Transverse colon (tissue), 4 donors: ENCODE measurements at regions not wholly inside any gene's neighbourhood (a gene's known extent, or its start where the extent isn't known, plus 50 kb on each side); places are given as distances from the start of the nearest gene placed in this dataset.
"Not testable (repeated sequence)": the region's sequence is repeated elsewhere in the genome, so short reads cannot be mapped to it uniquely, and the experiment has no call there.

Source experiments
- DNase-seq: peaks from one replicate; pipeline ENCODE4 v3.0.0-alpha.2; 2019
- H3K27ac ChIP-seq, 4 donors: fragments of 200-600 bp; sonication (generic); 2 replicates each; pipeline ENCODE4 v1.5.1; 2016 to 2018; ENCODE audit warnings: inconsistent platforms in 4 of 4
- H3K27me3 ChIP-seq: fragments of 200-600 bp; sonication (generic); 2 replicates; pipeline ENCODE4 v1.5.1; 2017; ENCODE audit warnings: inconsistent platforms
- H3K36me3 ChIP-seq, 4 donors: fragments of 200-600 bp; sonication (generic); 2 replicates each; pipeline ENCODE4 v1.5.1; 2017 to 2019; ENCODE audit warnings: inconsistent platforms in 4 of 4
- H3K4me1 ChIP-seq, 4 donors: fragments of 200-600 bp; sonication (generic); 2 replicates each; pipeline ENCODE4 v1.5.1; 2017 to 2020; ENCODE audit warnings: inconsistent platforms in 4 of 4
- H3K4me3 ChIP-seq, 4 donors: fragments of 200-600 bp; sonication (generic); 1 replicate in 1 of 4; 2 replicates in 3 of 4; pipeline versions ENCODE4 v1.5.1 to v1.6.1; 2017 to 2019; ENCODE audit warnings: inconsistent platforms in 4 of 4
- H3K9me3 ChIP-seq, 2 donors: fragments of 200-600 bp; sonication (generic); 2 replicates each; pipeline ENCODE4 v1.5.1; 2017 to 2019; ENCODE audit warnings: inconsistent platforms in 2 of 2
- EP300 ChIP-seq: sonication (generic); formaldehyde crosslinking; IDR thresholded peaks from one replicate; pipeline ENCODE4 v1.6.1; 2017; ENCODE audit warnings: antibody characterized with exemption, low read depth
- POLR2A ChIP-seq: fragments of 450-650 bp; IDR thresholded peaks from one replicate; pipeline ENCODE4 v1.6.1; 2016; ENCODE audit warnings: antibody characterized with exemption, mild to moderate bottlenecking, moderate library complexity
- POLR2AphosphoS5 ChIP-seq, 3 donors: sonication (generic); formaldehyde crosslinking; IDR thresholded peaks; one replicate each; pipeline ENCODE4 v1.6.1; 2016; ENCODE audit warnings: antibody characterized with exemption in 3 of 3
- WGBS, 2 donors: methylation state at CpG; one replicate each; pipeline ENCODE4 v1.1.5; 2018; ENCODE audit warnings: low coverage in 1 of 2; 5-methylcytosine and 5-hydroxymethylcytosine counted together
- in situ Hi-C, 4 donors: fragments of 200-750 bp; cut with MboI; loops; one replicate each; pipeline versions ENCODE4 v1.15.0 to v1.15.1; 2017; ENCODE audit warnings: low sequenced_read_pairs in 3 of 4, low pct_ligation_motif_present in 1 of 4, low pct_unique_long_range_greater_than_20kb in 1 of 4
- intact Hi-C: fragments of 100-400 bp; cut with DNase I; formaldehyde crosslinking; loops from one replicate; pipeline ENCODE4 v1.15.1; 2023; ENCODE audit warnings: low total_unique reads
- TF ChIP-seq, protein P1 (sequence below), 5 experiments: fragments of 200-600 bp in 3 of 5; fragments of 450-650 bp in 2 of 5; sonication (generic) in 3 of 5; IDR thresholded peaks; 1 replicate in 2 of 5; 2 replicates in 3 of 5; pipeline ENCODE4 v1.5.1; 2016 to 2017; ENCODE audit warnings: antibody characterized with exemption in 5 of 5, inconsistent platforms in 3 of 5, mild to moderate bottlenecking in 2 of 5, moderate library complexity in 1 of 5

GRCh38 chr9:29068461-29068860 is 1495.2 kb upstream of the C9orf72 start:
- Histone ChIP-seq H3K4me3 (no peak overlapping the region), H3K27me3 (no peaks in the 10 kb centered on the region), H3K27ac (no peak overlapping the region), H3K36me3 (no peaks in the 10 kb centered on the region), H3K4me1 (no peaks in the 10 kb centered on the region), H3K9me3 (no peaks in the 10 kb centered on the region)
- intact Hi-C loops, result no loop called here
- in situ Hi-C loops, result no loop called here
- TF ChIP-seq, protein P1, sequence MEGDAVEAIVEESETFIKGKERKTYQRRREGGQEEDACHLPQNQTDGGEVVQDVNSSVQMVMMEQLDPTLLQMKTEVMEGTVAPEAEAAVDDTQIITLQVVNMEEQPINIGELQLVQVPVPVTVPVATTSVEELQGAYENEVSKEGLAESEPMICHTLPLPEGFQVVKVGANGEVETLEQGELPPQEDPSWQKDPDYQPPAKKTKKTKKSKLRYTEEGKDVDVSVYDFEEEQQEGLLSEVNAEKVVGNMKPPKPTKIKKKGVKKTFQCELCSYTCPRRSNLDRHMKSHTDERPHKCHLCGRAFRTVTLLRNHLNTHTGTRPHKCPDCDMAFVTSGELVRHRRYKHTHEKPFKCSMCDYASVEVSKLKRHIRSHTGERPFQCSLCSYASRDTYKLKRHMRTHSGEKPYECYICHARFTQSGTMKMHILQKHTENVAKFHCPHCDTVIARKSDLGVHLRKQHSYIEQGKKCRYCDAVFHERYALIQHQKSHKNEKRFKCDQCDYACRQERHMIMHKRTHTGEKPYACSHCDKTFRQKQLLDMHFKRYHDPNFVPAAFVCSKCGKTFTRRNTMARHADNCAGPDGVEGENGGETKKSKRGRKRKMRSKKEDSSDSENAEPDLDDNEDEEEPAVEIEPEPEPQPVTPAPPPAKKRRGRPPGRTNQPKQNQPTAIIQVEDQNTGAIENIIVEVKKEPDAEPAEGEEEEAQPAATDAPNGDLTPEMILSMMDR (IDR thresholded peaks at IDR 0.05), result no peak
- no peak for TF ChIP-seq POLR2AphosphoS5 (IDR thresholded peaks at IDR 0.05)
- TF ChIP-seq POLR2A, result no peak
- TF ChIP-seq EP300, result no peak
- no peak for DNase-seq
- WGBS, 2 donors, result 80 to 85% methylated on average over 2 of the region's 2 CpGs

DNA sequence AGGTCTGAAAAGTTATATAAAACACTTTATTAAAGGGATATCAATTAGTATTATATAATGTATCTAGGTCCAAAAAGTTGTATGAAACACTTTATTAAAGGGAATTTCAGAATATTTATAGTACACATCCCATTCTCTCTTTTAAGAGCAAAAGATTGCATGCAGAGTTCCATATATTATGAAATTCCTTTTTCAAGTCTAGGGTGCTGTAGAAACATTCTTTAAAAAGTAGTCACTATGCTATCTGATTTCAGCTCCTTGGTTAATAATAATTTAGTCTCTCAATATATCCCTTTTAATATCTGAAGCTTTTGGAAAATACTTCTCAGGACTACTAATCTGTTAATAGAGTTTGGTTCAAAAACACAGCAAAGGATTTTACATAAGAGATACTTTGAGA is 1496.1 kb upstream of the C9orf72 start:
- TF ChIP-seq EP300, result no peak
- TF ChIP-seq, protein P1 (IDR thresholded peaks at IDR 0.05), result no peak
- TF ChIP-seq POLR2AphosphoS5 (IDR thresholded peaks at IDR 0.05), result no peak
- TF ChIP-seq POLR2A, result no peak
- H3K27me3 ChIP-seq, result no peaks in the 10 kb centered on the region
- intact Hi-C loops, result no loop called here
- no peaks in the 10 kb centered on the region for H3K9me3 ChIP-seq
- H3K4me3 ChIP-seq, result no peak overlapping the region
- in situ Hi-C loops, result no loop called here
- no peak overlapping the region for H3K27ac ChIP-seq
- H3K4me1 ChIP-seq, result no peaks in the 10 kb centered on the region
- DNase-seq, result no peak
- no peaks in the 10 kb centered on the region for H3K36me3 ChIP-seq

DNA sequence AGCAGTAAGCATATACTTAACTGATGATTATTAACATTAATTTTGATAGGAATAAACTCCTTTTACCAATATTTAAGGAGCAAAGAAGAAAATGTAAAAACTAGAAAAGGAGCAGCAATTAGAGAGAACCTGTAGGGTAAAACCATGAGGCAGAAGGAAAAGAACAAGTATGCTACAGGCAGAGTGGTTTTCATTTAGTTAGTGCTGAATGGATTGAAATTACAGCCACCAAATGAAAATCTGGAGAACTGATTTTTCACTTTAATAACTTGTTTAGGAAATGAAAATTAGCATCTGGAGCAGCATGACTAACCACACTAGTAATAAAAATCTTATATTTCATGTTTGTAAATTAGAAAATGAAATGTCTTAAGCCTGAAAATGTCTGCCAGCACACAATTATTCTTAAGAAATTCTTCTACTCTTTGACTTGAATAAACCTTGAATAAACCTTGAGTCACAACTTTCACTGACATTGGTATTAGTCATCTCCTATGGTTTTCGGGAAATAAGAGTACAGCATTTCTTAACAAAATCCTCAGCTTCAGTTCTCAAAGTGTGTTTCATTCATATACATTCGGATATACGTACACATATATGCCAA is 1504.9 kb upstream of the C9orf72 start:
- no peaks in the 10 kb centered on the region for H3K27me3 ChIP-seq
- no peaks in the 10 kb centered on the region for H3K9me3 ChIP-seq
- no peak for TF ChIP-seq POLR2A
- no peak for TF ChIP-seq POLR2AphosphoS5 (IDR thresholded peaks at IDR 0.05)
- TF ChIP-seq EP300, result no peak
- TF ChIP-seq, protein P1 (IDR thresholded peaks at IDR 0.05), result no peak
- H3K36me3 ChIP-seq, result no peaks in the 10 kb centered on the region
- in situ Hi-C loops (no loop called here), intact Hi-C loops (no loop called here)
- H3K4me1 ChIP-seq, result no peaks in the 10 kb centered on the region
- no peak overlapping the region for H3K4me3 ChIP-seq
- 74 to 87% methylated on average over 3 of the region's 3 CpGs for WGBS, 2 donors
- no peak for DNase-seq
- no peak overlapping the region for H3K27ac ChIP-seq

GRCh38 chr9:29100762-29101161 is 1527.5 kb upstream of the C9orf72 start:
- no peak for DNase-seq
- Histone ChIP-seq H3K4me3 (no peak overlapping the region), H3K27ac (no peak overlapping the region), H3K4me1 (no peaks in the 10 kb centered on the region), H3K27me3 (no peaks in the 10 kb centered on the region), H3K36me3 (no peaks in the 10 kb centered on the region), H3K9me3 (no peaks in the 10 kb centered on the region)
- no peak for TF ChIP-seq EP300
- 55 to 77% methylated on average over 2 of the region's 2 CpGs for WGBS, 2 donors
- intact Hi-C loops (no loop called here), in situ Hi-C loops (loop anchor here in 1 of 4 donors (25.0 kb wide), 1 partner anchor 88 kb away; no protein-coding TSS in a partner anchor)

DNA sequence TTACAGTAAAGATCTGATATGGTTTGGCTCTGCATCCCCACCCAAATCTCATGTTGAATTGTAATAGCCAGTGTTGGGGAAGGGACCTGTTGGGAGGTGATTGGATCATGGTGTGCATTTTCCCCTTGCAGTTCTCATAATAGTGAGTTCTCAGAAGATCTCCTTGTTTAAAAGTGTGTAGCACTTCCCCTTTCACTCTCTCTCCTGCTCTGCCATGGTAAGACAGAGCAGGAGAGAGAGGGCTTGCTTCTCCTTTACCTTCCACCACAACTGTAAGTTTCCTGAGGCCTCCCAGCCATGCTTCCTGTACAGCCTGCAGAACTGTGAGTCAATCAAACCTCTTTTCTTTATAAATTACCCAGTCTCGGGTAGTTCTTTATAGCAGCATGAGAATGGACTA is 1530.9 kb upstream of the C9orf72 start:
- H3K27me3 ChIP-seq, H3K9me3 ChIP-seq, intact Hi-C loops, DNase-seq, H3K4me3 ChIP-seq, H3K4me1 ChIP-seq, H3K27ac ChIP-seq, H3K36me3 ChIP-seq: not testable (repeated sequence)
- in situ Hi-C loops, result loop anchor here in 1 of 4 donors (25.0 kb wide), 1 partner anchor 92 kb away; no protein-coding TSS in a partner anchor
- 14 to 25% methylated on average over 1 of the region's 1 CpG for WGBS, 2 donors
